Mesenchymal stem cell (in vitro differentiated cells and primary cell): ENCODE measurements at regions not wholly inside any gene's neighbourhood (a gene's known extent, or its start where the extent isn't known, plus 50 kb on each side); places are given as distances from the start of the nearest gene placed in this dataset.

Experiments used
- DNase-seq: peaks from one replicate; pipeline ENCODE4 v3.0.0-alpha.2; 2013
- H2AFZ ChIP-seq: one replicate; pipeline ENCODE4 v1.6.1; 2013; ENCODE audit warnings: low read depth, mild to moderate bottlenecking, control low read depth, inconsistent platforms, low read length, moderate library complexity
- H2AK5ac ChIP-seq: 2 replicates; pipeline ENCODE4 v1.6.1; 2013; ENCODE audit warnings: low read length, moderate library complexity, mild to moderate bottlenecking, inconsistent platforms; ENCODE audit not compliant: severe bottlenecking
- H2BK120ac ChIP-seq: one replicate; pipeline ENCODE4 v1.6.1; 2013; ENCODE audit warnings: low read depth, mild to moderate bottlenecking, inconsistent platforms, low read length, moderate library complexity
- H2BK12ac ChIP-seq, 2 experiments: one replicate each; pipeline ENCODE4 v1.6.1; 2013; ENCODE audit warnings: inconsistent platforms in 2 of 2, low read length in 2 of 2, mild to moderate bottlenecking in 2 of 2, moderate library complexity in 2 of 2, control low read depth in 1 of 2
- H2BK15ac ChIP-seq: one replicate; pipeline ENCODE4 v1.6.1; 2013; ENCODE audit warnings: mild to moderate bottlenecking, low read depth, inconsistent platforms; ENCODE audit not compliant: poor library complexity, severe bottlenecking
- H2BK5ac ChIP-seq: 2 replicates; pipeline ENCODE4 v1.6.1; 2013; ENCODE audit warnings: low read depth, mild to moderate bottlenecking, low read length, control low read depth, inconsistent platforms; ENCODE audit not compliant: poor library complexity, severe bottlenecking
- H3K14ac ChIP-seq, 2 experiments: one replicate each; pipeline ENCODE4 v1.6.1; 2013; ENCODE audit warnings: inconsistent platforms in 2 of 2, low read length in 2 of 2, control low read depth in 1 of 2, mild to moderate bottlenecking in 1 of 2, moderate library complexity in 1 of 2
- H3K18ac ChIP-seq, 2 experiments: one replicate each; pipeline ENCODE4 v1.6.1; 2013; ENCODE audit warnings: inconsistent platforms in 2 of 2, low read length in 2 of 2, control low read depth in 1 of 2, low read depth in 1 of 2, mild to moderate bottlenecking in 1 of 2
- H3K23ac ChIP-seq, 2 experiments: one replicate each; pipeline ENCODE4 v1.6.1; 2013; ENCODE audit warnings: inconsistent platforms in 2 of 2, low read length in 2 of 2, mild to moderate bottlenecking in 2 of 2, moderate library complexity in 2 of 2, control low read depth in 1 of 2
- H3K27ac ChIP-seq: 2 replicates; pipeline ENCODE4 v1.5.1; 2013; ENCODE audit warnings: mild to moderate bottlenecking, moderate library complexity, low read length, control low read depth, inconsistent platforms; ENCODE audit not compliant: poor library complexity, severe bottlenecking
- H3K27me3 ChIP-seq, 2 experiments: 2 replicates each; pipeline versions ENCODE4 v1.6.1 to v1.7.0; 2013; ENCODE audit warnings: low read length in 2 of 2, mild to moderate bottlenecking in 2 of 2, moderate library complexity in 2 of 2, control low read depth in 1 of 2, inconsistent platforms in 1 of 2; ENCODE audit not compliant: control insufficient read depth in 1 of 2, insufficient read depth in 1 of 2
- H3K36me3 ChIP-seq, 2 experiments: 2 replicates each; pipeline versions ENCODE4 v1.6.1 to v1.7.0; 2013; ENCODE audit warnings: low read length in 2 of 2, control low read depth in 1 of 2, inconsistent platforms in 1 of 2, low read depth in 1 of 2, mild to moderate bottlenecking in 1 of 2; ENCODE audit not compliant: insufficient read depth in 2 of 2, control insufficient read depth in 1 of 2
- H3K4ac ChIP-seq, 2 experiments: one replicate each; pipeline ENCODE4 v1.6.1; 2013; ENCODE audit warnings: inconsistent platforms in 2 of 2, low read length in 2 of 2, mild to moderate bottlenecking in 2 of 2, moderate library complexity in 2 of 2, control low read depth in 1 of 2, low read depth in 1 of 2
- H3K4me1 ChIP-seq: 2 replicates; pipeline ENCODE4 v1.6.1; 2013; ENCODE audit warnings: low read depth, low read length, control low read depth; ENCODE audit not compliant: control insufficient read depth, insufficient read depth
- H3K4me2 ChIP-seq: 2 replicates; pipeline ENCODE4 v1.6.1; 2013; ENCODE audit warnings: low read length, mild to moderate bottlenecking, inconsistent platforms; ENCODE audit not compliant: poor library complexity, severe bottlenecking
- H3K4me3 ChIP-seq, 2 experiments: 2 replicates each; pipeline versions ENCODE4 v1.5.1 to v1.7.0; 2013; ENCODE audit warnings: low read length in 2 of 2, mild to moderate bottlenecking in 2 of 2, control low read depth in 1 of 2, low read depth in 1 of 2; ENCODE audit not compliant: insufficient read depth in 1 of 2
- H3K79me1 ChIP-seq: replicated peaks from 2 replicates; pipeline ENCODE4 v1.6.1; 2013; ENCODE audit warnings: mild to moderate bottlenecking, control low read depth, low read length, inconsistent platforms; ENCODE audit not compliant: poor library complexity, severe bottlenecking
- H3K9ac ChIP-seq: 2 replicates; pipeline ENCODE4 v1.7.0; 2013; ENCODE audit warnings: mild to moderate bottlenecking, low read length, moderate library complexity
- H3K9me3 ChIP-seq: 2 replicates; pipeline ENCODE4 v1.7.0; 2013; ENCODE audit warnings: mild to moderate bottlenecking, low read length; ENCODE audit not compliant: control insufficient read depth
- H4K8ac ChIP-seq: one replicate; pipeline ENCODE4 v1.6.1; 2013; ENCODE audit warnings: inconsistent platforms, mild to moderate bottlenecking, low read length, moderate library complexity
- H4K91ac ChIP-seq: one replicate; pipeline ENCODE4 v1.6.1; 2013; ENCODE audit warnings: mild to moderate bottlenecking, low read length, inconsistent platforms
- WGBS: methylation state at CpG from one replicate; pipeline ENCODE4 v1.1.7; 2013; ENCODE audit warnings: mixed read lengths; 5-methylcytosine and 5-hydroxymethylcytosine counted together

GRCh38 chr19:30999726-31000125, 349.5 kb downstream of the TSHZ3 start:
- H3K4ac ChIP-seq: no peak overlapping the region
- H2AK5ac ChIP-seq: no peak overlapping the region
- no peak overlapping the region for H3K23ac ChIP-seq
- H3K4me3 ChIP-seq: no peak overlapping the region
- no peaks in the 10 kb centered on the region for H3K79me1 ChIP-seq
- no peak overlapping the region for H2BK120ac ChIP-seq
- no peak overlapping the region for H4K91ac ChIP-seq
- H3K9me3 ChIP-seq: no peaks in the 10 kb centered on the region
- H3K18ac ChIP-seq: no peak overlapping the region
- no peak overlapping the region for H3K14ac ChIP-seq
- H3K36me3 ChIP-seq: no peaks in the 10 kb centered on the region
- no peaks in the 10 kb centered on the region for H3K4me1 ChIP-seq
- no peak for DNase-seq
- H3K4me2 ChIP-seq: no peak overlapping the region
- H2BK12ac ChIP-seq: no peak overlapping the region
- no peak overlapping the region for H2BK5ac ChIP-seq
- H3K9ac ChIP-seq: no peak overlapping the region
- H3K27ac ChIP-seq: no peak overlapping the region
- no peak overlapping the region for H2BK15ac ChIP-seq
- no peak overlapping the region for H2AFZ ChIP-seq
- H3K27me3 ChIP-seq: peaks cover 0 to 39% of the 10 kb centered on the region in 2 experiments
- 67% methylated on average over 1 of the region's 2 CpGs for WGBS
- no peak overlapping the region for H4K8ac ChIP-seq

DNA sequence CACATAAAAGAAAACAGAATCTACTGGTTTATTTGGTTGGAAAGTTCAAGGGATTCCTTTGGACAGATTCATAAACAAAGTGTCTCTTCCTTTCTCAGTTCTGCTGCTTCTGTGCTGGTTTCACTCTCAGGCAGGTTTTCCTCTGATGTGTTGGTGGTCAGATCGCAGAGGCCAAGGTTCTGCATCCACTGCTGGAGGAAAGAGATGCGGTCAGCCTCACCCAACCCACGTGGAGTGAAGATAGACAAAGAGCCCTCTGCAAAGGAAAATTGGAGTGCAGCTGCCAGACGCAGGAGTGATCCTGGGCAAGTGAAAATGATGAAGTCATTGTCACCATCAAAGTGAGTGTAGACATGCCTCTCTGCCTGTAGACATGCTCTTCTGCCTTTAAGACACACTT, 352.0 kb downstream of the TSHZ3 start:
- H3K27ac ChIP-seq: no peak overlapping the region
- no peak overlapping the region for H2BK120ac ChIP-seq
- peaks cover 0 to 20% of the 10 kb centered on the region in 2 experiments for H3K27me3 ChIP-seq
- no peaks in the 10 kb centered on the region for H3K79me1 ChIP-seq
- no peak for DNase-seq
- 55% methylated on average over 4 of the region's 4 CpGs for WGBS
- H3K14ac ChIP-seq: no peak overlapping the region
- no peak overlapping the region for H4K91ac ChIP-seq
- H2BK5ac ChIP-seq: no peak overlapping the region
- H3K18ac ChIP-seq: no peak overlapping the region
- no peak overlapping the region for H2BK12ac ChIP-seq
- no peaks in the 10 kb centered on the region for H3K4me1 ChIP-seq
- H3K4me2 ChIP-seq: no peak overlapping the region
- H2AFZ ChIP-seq: no peak overlapping the region
- peaks cover 4% of the 10 kb centered on the region for H3K9me3 ChIP-seq
- no peak overlapping the region for H2AK5ac ChIP-seq
- no peak overlapping the region for H2BK15ac ChIP-seq
- H3K4me3 ChIP-seq: no peak overlapping the region
- no peak overlapping the region for H3K23ac ChIP-seq
- no peak overlapping the region for H4K8ac ChIP-seq
- no peak overlapping the region for H3K9ac ChIP-seq
- no peak overlapping the region for H3K4ac ChIP-seq
- no peaks in the 10 kb centered on the region for H3K36me3 ChIP-seq

DNA sequence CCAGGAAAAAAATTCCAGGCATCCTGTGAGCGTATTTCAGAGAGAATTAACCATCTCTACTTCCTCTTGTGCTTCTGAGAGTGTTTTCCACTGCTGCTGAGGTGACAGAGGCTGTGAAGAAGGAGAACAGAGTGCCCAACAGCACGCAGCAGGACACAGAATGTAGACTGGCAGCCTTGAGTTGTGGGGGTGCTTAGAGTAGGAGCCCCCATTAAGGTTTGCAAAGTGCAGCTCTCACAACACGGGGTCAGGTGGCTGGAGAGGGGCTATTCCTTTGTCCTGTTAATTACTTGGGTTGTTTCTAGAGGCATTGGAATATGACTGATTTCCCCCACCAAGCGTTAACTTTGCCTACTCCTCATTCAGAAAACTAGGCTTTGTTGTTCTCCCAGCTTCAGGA, 370.6 kb downstream of the TSHZ3 start:
- Histone ChIP-seq H2BK12ac (no peak overlapping the region), H3K36me3 (no peaks in the 10 kb centered on the region), H3K18ac (no peak overlapping the region), H3K4me3 (no peak overlapping the region), H2BK120ac (no peak overlapping the region), H3K23ac (no peak overlapping the region), H2AFZ (no peak overlapping the region), H3K9ac (no peak overlapping the region), H2BK15ac (no peak overlapping the region), H3K4me1 (no peaks in the 10 kb centered on the region), H3K4ac (no peak overlapping the region), H2BK5ac (no peak overlapping the region), H3K14ac (no peak overlapping the region), H3K9me3 (peaks cover 15% of the 10 kb centered on the region), H3K27ac (no peak overlapping the region), H3K79me1 (no peaks in the 10 kb centered on the region), H4K8ac (no peak overlapping the region), H3K4me2 (no peak overlapping the region), H4K91ac (no peak overlapping the region), H3K27me3 (no peaks in the 10 kb centered on the region), H2AK5ac (no peak overlapping the region)
- no peak for DNase-seq
- WGBS: 4% methylated on average over 1 of the region's 4 CpGs

- WGBS: 78% methylated on average over 1 of the region's 2 CpGs
- no peak overlapping the region for H3K27ac ChIP-seq
- H3K23ac ChIP-seq: no peak overlapping the region
- H3K79me1 ChIP-seq: no peaks in the 10 kb centered on the region
- no peak for DNase-seq
- H2BK120ac ChIP-seq: no peak overlapping the region
- H3K14ac ChIP-seq: no peak overlapping the region
- no peak overlapping the region for H2AFZ ChIP-seq
- no peak overlapping the region for H2BK15ac ChIP-seq
- no peak overlapping the region for H2AK5ac ChIP-seq
- no peak overlapping the region for H3K18ac ChIP-seq
- H3K36me3 ChIP-seq: no peaks in the 10 kb centered on the region
- H3K4me2 ChIP-seq: no peak overlapping the region
- no peak overlapping the region for H3K9ac ChIP-seq
- H3K27me3 ChIP-seq: no peaks in the 10 kb centered on the region
- H3K9me3 ChIP-seq: no peaks in the 10 kb centered on the region
- no peak overlapping the region for H2BK12ac ChIP-seq
- H2BK5ac ChIP-seq: no peak overlapping the region
- no peak overlapping the region for H4K91ac ChIP-seq
- H3K4ac ChIP-seq: no peak overlapping the region
- no peak overlapping the region for H3K4me3 ChIP-seq
- H4K8ac ChIP-seq: no peak overlapping the region
- no peaks in the 10 kb centered on the region for H3K4me1 ChIP-seq
Observed at GRCh38 chr19:30969591-30969990, 379.6 kb downstream of the TSHZ3 start.
